Naive thymus-derived CD4-positive, alpha-beta T cell (primary cell): ENCODE measurements at regions not wholly inside any gene's neighbourhood (a gene's known extent, or its start where the extent isn't known, plus 50 kb on each side); places are given as distances from the start of the nearest gene placed in this dataset.
"Not testable (repeated sequence)": the region's sequence is repeated elsewhere in the genome, so short reads cannot be mapped to it uniquely, and the experiment has no call there.

Experiments
- ATAC-seq: fragments of 150-1000 bp; cut with Tn5 transposase; 2 replicates; pipeline ENCODE4 v1.10.0; 2021; ENCODE audit warnings: mild to moderate bottlenecking, moderate library complexity
- CTCF ChIA-PET: fragments of 350-600 bp; sonication (Branson Sonifier 250); formaldehyde crosslinking; loops from one replicate; lab custom pipeline; 2021; ENCODE audit warnings: antibody characterized with exemption; lab: Charles Lee
- POLR2A ChIA-PET: fragments of 350-600 bp; sonication (Branson Sonifier 250); formaldehyde crosslinking; loops from one replicate; lab custom pipeline; 2021; ENCODE audit warnings: antibody characterized with exemption, inconsistent platforms; lab: Charles Lee
- DNase-seq, 9 donors: peaks; one replicate each; pipeline versions ENCODE4 v3.0.0 to v3.0.0-alpha.2; 2020 to 2022; ENCODE audit warnings: mixed read lengths in 1 of 9
- H3K27ac ChIP-seq: one replicate; pipeline ENCODE4 v1.7.0; 2013; ENCODE audit warnings: mild to moderate bottlenecking, low read depth, low read length, moderate library complexity
- H3K27me3 ChIP-seq, 2 donors: one replicate each; pipeline ENCODE4 v1.7.0; 2013; ENCODE audit warnings: low read length in 2 of 2, mild to moderate bottlenecking in 2 of 2, moderate library complexity in 2 of 2; ENCODE audit not compliant: control insufficient read depth in 2 of 2, insufficient read depth in 2 of 2
- H3K36me3 ChIP-seq, 3 experiments: 1 replicate in 2 of 3; 2 replicates in 1 of 3; pipeline ENCODE4 v1.7.0; 2013; ENCODE audit warnings: low read length in 3 of 3, mild to moderate bottlenecking in 3 of 3, moderate library complexity in 1 of 3; ENCODE audit not compliant: insufficient read depth in 3 of 3, control insufficient read depth in 2 of 3
- H3K4me1 ChIP-seq, 2 donors: one replicate each; pipeline ENCODE4 v1.7.0; 2013; ENCODE audit warnings: low read length in 2 of 2, mild to moderate bottlenecking in 2 of 2, moderate library complexity in 1 of 2; ENCODE audit not compliant: control insufficient read depth in 2 of 2, insufficient read depth in 2 of 2
- H3K4me3 ChIP-seq: 2 replicates; pipeline ENCODE4 v1.7.0; 2013; ENCODE audit warnings: mild to moderate bottlenecking, low read length
- H3K9me3 ChIP-seq, 3 experiments: 1 replicate in 2 of 3; 2 replicates in 1 of 3; pipeline ENCODE4 v1.7.0; 2013; ENCODE audit warnings: low read length in 3 of 3; ENCODE audit not compliant: control insufficient read depth in 2 of 3
- H3K27ac Mint-ChIP-seq, 9 donors: one replicate each; pipeline ENCODE4 v1.8.0; 2020 to 2022; ENCODE audit warnings: mixed read lengths in 9 of 9, mild to moderate bottlenecking in 8 of 9, moderate library complexity in 5 of 9, inconsistent platforms in 2 of 9
- H3K27me3 Mint-ChIP-seq, 5 donors: one replicate each; pipeline ENCODE4 v1.8.0; 2021 to 2022; ENCODE audit warnings: mixed read lengths in 5 of 5, mild to moderate bottlenecking in 1 of 5
- H3K36me3 Mint-ChIP-seq, 5 donors: one replicate each; pipeline ENCODE4 v1.8.0; 2020 to 2022; ENCODE audit warnings: mixed read lengths in 5 of 5, mild to moderate bottlenecking in 3 of 5, inconsistent platforms in 1 of 5
- H3K4me1 Mint-ChIP-seq, 7 donors: one replicate each; pipeline ENCODE4 v1.8.0; 2020 to 2022; ENCODE audit warnings: mixed read lengths in 7 of 7, mild to moderate bottlenecking in 3 of 7, inconsistent platforms in 1 of 7
- H3K4me3 Mint-ChIP-seq, 10 donors: one replicate each; pipeline ENCODE4 v1.8.0; 2020 to 2022; ENCODE audit warnings: mild to moderate bottlenecking in 10 of 10, mixed read lengths in 10 of 10, moderate library complexity in 6 of 10, inconsistent platforms in 2 of 10
- H3K9me3 Mint-ChIP-seq, 11 donors: one replicate each; pipeline ENCODE4 v1.8.0; 2020 to 2022; ENCODE audit warnings: mixed read lengths in 11 of 11, mild to moderate bottlenecking in 4 of 11, inconsistent platforms in 1 of 11, moderate library complexity in 1 of 11
- intact Hi-C, 2 donors: fragments of 100-400 bp; cut with micrococcal nuclease; formaldehyde crosslinking; loops; one replicate each; pipeline ENCODE4 v1.15.1; 2023

DNA sequence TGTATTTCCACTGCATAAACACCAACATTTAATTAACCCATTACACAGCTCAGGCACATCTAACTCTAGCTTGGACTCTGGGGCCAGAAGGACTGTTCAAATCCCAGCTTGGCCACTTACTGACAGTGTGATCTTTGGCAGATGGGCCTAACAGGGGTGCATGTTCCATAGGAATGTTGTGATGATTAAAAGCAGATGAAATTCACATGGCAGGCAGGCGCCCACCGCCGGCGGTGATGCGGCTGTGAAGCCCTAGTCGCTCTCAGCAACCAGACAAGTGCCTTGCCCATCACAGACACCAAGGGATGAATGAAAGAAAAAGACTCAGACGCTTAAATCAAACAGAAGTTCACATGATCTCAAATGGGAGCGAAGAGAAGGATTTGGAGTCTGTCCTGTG, 84.6 kb upstream of the WSB1 start:
- H3K9me3 Mint-ChIP-seq = peaks cover 0 to 9% (median 1%) of the 10 kb centered on the region in 11 donors

GRCh38 chr17:27210809-27211208, 83.1 kb upstream of the WSB1 start:
- CTCF ChIA-PET, H3K4me1 Mint-ChIP-seq, H3K27me3 Mint-ChIP-seq, H3K4me1 ChIP-seq, H3K9me3 ChIP-seq, H3K36me3 ChIP-seq, H3K27me3 ChIP-seq, H3K27ac Mint-ChIP-seq, H3K4me3 Mint-ChIP-seq, H3K27ac ChIP-seq, DNase-seq, H3K9me3 Mint-ChIP-seq, intact Hi-C loops, H3K4me3 ChIP-seq, ATAC-seq, H3K36me3 Mint-ChIP-seq, POLR2A ChIA-PET: not testable (repeated sequence)

More for the DNA sequence above, 84.6 kb upstream of the WSB1 start:
- Histone ChIP-seq H3K9me3 (no peaks in the 10 kb centered on the region), H3K27ac (no peak overlapping the region), H3K27me3 (no peaks in the 10 kb centered on the region), H3K36me3 (no peaks in the 10 kb centered on the region), H3K4me1 (no peaks in the 10 kb centered on the region), H3K4me3 (no peak overlapping the region)
- H3K4me1 Mint-ChIP-seq = no peaks in the 10 kb centered on the region
- CTCF ChIA-PET = no interaction called here
- no peak for DNase-seq
- peaks cover 0 to 5% (median 3%) of the 10 kb centered on the region in 5 donors for H3K27me3 Mint-ChIP-seq
- intact Hi-C loops = no loop called here
- peaks cover 0 to under 1% (median 0%) of the 10 kb centered on the region in 5 donors for H3K36me3 Mint-ChIP-seq
- H3K4me3 Mint-ChIP-seq = no peak overlapping the region
- ATAC-seq = no peak
- H3K27ac Mint-ChIP-seq = no peak overlapping the region
- POLR2A ChIA-PET = no interaction called here

DNA sequence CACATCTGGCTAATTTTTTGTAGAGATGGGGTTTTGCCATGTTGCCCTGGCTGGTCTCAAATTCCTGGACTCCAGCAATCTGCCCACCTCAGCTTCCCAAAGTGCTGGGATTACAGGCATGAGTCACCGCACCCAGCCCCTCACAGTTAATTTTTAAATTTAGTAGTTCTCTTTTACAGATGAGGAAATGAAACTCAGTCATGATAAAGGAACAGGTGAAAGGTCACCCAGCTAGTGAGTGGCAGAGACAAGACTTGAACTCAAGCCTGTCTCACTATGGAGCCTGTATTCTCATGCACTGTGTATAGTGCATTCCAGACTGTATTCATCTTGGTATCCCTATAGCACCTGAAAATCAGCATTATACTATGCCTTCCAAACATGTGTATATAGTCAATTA, 77.1 kb upstream of the WSB1 start:
- Mint-ChIP-seq H3K4me3 (no peak overlapping the region), H3K4me1 (peaks cover 0 to 15% (median 0%) of the 10 kb centered on the region in 7 donors), H3K36me3 (peaks cover 0 to 10% (median 0%) of the 10 kb centered on the region in 5 donors), H3K27ac (no peak overlapping the region), H3K27me3 (peaks cover 0 to 10% (median 0%) of the 10 kb centered on the region in 5 donors), H3K9me3 (peaks cover 0 to 4% (median 0%) of the 10 kb centered on the region in 11 donors)
- peaks cover 0 to 13% of the 10 kb centered on the region in 2 donors for H3K4me1 ChIP-seq
- H3K27ac ChIP-seq = no peak overlapping the region
- ATAC-seq (peak; percentile 64), DNase-seq (no peak)
- CTCF ChIA-PET = no interaction called here
- POLR2A ChIA-PET = no interaction called here
- H3K4me3 ChIP-seq = no peak overlapping the region
- H3K27me3 ChIP-seq = no peaks in the 10 kb centered on the region
- intact Hi-C loops = no loop called here
- H3K9me3 ChIP-seq = no peaks in the 10 kb centered on the region
- no peaks in the 10 kb centered on the region for H3K36me3 ChIP-seq

DNA sequence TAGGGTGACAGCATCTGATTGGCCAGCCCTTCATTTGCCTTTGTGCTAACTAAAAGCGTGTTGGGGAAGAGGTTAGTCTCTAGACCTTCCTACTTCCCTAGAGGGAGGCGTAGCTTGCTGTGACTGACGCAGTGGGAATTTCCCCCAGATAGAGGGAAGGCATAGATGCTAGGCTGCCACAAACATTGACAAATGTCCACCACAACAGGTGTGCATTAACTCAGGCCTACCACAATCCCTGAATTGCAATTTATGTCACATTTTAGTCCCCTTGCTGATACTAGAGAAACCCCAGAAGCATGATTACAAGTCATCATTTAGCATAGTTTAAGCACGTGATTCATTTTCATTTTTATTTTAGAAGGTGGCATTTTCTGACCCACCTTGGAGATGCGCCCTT, 76.3 kb upstream of the WSB1 start:
- Mint-ChIP-seq H3K27me3 (peaks cover 0 to 10% (median 3%) of the 10 kb centered on the region in 5 donors), H3K36me3 (peaks cover 0 to 10% (median 0%) of the 10 kb centered on the region in 5 donors), H3K4me3 (no peak overlapping the region), H3K27ac (peak overlapping the region in 1 of 9 donors; percentile 46), H3K4me1 (peaks cover 0 to 15% (median 0%) of the 10 kb centered on the region in 7 donors), H3K9me3 (peaks cover 0 to 4% (median 1%) of the 10 kb centered on the region in 11 donors)
- Histone ChIP-seq H3K4me3 (no peak overlapping the region), H3K27ac (no peak overlapping the region), H3K4me1 (peaks cover 0 to 13% of the 10 kb centered on the region in 2 donors), H3K36me3 (no peaks in the 10 kb centered on the region), H3K27me3 (no peaks in the 10 kb centered on the region), H3K9me3 (no peaks in the 10 kb centered on the region)
- intact Hi-C loops = no loop called here
- peak; percentile 90 for ATAC-seq
- ChIA-PET CTCF (no interaction called here), POLR2A (no interaction called here)
- DNase-seq = no peak

DNA sequence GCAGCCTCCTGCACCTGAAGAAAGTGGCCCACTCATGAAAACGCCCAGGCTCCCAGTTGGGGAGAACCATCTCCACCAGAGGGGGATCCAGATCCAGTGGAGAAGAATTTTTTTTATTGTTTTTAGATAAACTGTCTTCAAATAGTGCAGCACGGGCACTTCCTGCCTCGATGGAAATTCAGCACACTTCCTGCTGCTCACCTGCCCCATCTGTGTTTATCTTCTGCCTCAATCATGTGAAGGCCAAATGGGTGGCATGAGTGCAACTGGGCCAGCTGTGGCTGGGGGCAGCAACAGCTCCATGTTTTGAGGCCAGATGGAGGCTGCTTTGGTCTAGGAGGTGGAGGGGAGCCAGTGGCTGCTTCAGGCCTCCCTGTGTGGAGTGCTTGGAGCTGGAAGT, 75.9 kb upstream of the WSB1 start:
- peaks cover 0 to 10% (median 3%) of the 10 kb centered on the region in 5 donors for H3K27me3 Mint-ChIP-seq
- Histone ChIP-seq H3K27ac (no peak overlapping the region), H3K9me3 (no peaks in the 10 kb centered on the region), H3K36me3 (no peaks in the 10 kb centered on the region), H3K27me3 (no peaks in the 10 kb centered on the region), H3K4me3 (no peak overlapping the region), H3K4me1 (peaks cover 0 to 13% of the 10 kb centered on the region in 2 donors)
- ATAC-seq (no peak), DNase-seq (no peak)
- H3K9me3 Mint-ChIP-seq = peaks cover 0 to 4% (median 1%) of the 10 kb centered on the region in 11 donors
- ChIA-PET CTCF (no interaction called here), POLR2A (no interaction called here)
- H3K4me1 Mint-ChIP-seq = peaks cover 0 to 15% (median 0%) of the 10 kb centered on the region in 7 donors
- peak overlapping the region in 2 of 9 donors; percentile 38 to 46 for H3K27ac Mint-ChIP-seq
- H3K36me3 Mint-ChIP-seq = peaks cover 0 to 10% (median 0%) of the 10 kb centered on the region in 5 donors
- intact Hi-C loops = no loop called here
- no peak overlapping the region for H3K4me3 Mint-ChIP-seq

DNA sequence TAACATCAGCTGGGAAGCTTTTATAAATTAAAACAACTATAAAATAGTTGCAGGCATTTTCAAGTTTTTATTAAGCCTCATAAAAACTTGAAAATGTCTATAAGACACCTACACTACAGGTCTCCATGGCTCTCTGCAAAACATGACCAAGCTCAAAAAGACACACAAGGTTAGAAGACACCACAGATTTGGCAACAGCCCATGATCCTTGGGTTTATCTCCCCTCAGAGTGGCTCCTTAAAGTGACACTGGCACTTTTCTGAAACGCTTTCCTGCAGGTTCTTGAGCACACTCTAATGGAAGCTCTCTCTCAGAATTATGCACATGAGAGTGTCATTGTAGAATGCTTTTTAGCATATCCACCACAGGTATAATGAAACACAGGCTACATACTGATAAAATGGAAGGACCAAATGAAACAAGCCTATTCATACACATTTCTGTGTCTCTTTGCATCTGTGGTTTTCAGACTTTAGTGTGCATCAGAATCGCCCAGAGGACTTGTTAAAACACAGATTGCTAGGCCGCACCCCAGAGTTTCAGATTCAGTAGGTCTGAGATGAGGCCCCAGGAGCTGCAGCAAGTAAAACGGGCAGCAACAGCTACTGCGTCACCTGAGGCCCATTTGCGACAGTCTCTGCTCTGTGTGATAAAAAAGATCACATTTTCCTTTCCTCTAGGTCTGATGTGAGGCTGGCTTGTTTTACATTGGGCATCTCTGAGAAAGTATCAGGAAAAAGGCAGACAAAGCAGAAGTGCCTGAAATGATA, 75.0 kb upstream of the WSB1 start:
- Mint-ChIP-seq H3K27ac (peak overlapping the region in 1 of 9 donors; percentile 7), H3K27me3 (peaks cover 0 to 7% (median 3%) of the 10 kb centered on the region in 5 donors), H3K4me3 (no peak overlapping the region), H3K4me1 (peaks cover 0 to 15% (median 0%) of the 10 kb centered on the region in 7 donors), H3K9me3 (peaks cover 0 to 4% (median 0%) of the 10 kb centered on the region in 11 donors), H3K36me3 (peaks cover 0 to 10% (median 0%) of the 10 kb centered on the region in 5 donors)
- H3K36me3 ChIP-seq = no peaks in the 10 kb centered on the region
- H3K4me3 ChIP-seq = no peak overlapping the region
- ChIA-PET POLR2A (no interaction called here), CTCF (interaction anchor here (0.5 kb wide), 1 partner anchor 22 kb away, joined by 3 read pairs; no protein-coding TSS in a partner anchor)
- DNase-seq (no peak), ATAC-seq (no peak)
- H3K27ac ChIP-seq = no peak overlapping the region
- intact Hi-C loops = no loop called here
- H3K4me1 ChIP-seq = peaks cover 0 to 13% of the 10 kb centered on the region in 2 donors
- H3K9me3 ChIP-seq = no peaks in the 10 kb centered on the region
- H3K27me3 ChIP-seq = no peaks in the 10 kb centered on the region
